ENCODE measurements at regions not wholly inside any gene's neighbourhood (a gene's known extent, or its start where the extent isn't known, plus 50 kb on each side); places are given as distances from the start of the nearest gene placed in this dataset.
"Not testable (repeated sequence)": the region's sequence is repeated elsewhere in the genome, so short reads cannot be mapped to it uniquely, and the experiment has no call there.

- Histone ChIP-seq H3K4me3 (ENCODE audit: low read length in 2 of 2) (no peak overlapping the region), H3K9me3 (ENCODE audit: control insufficient read depth in 1 of 2, low read length in 2 of 2) (no peaks in the 10 kb centered on the region), H3K27ac (ENCODE audit: low read depth, low read length) (no peak overlapping the region), H3K4me1 (ENCODE audit: insufficient read depth, low read length) (no peaks in the 10 kb centered on the region), H3K36me3 (ENCODE audit: insufficient read depth, low read length) (no peaks in the 10 kb centered on the region), H3K27me3 (ENCODE audit: insufficient read depth, low read length) (no peaks in the 10 kb centered on the region)
- no peaks in the 10 kb centered on the region for H3K36me3 Mint-ChIP-seq
- H3K9me3 Mint-ChIP-seq: peaks cover 0 to 7% (median under 1%) of the 10 kb centered on the region in 8 donors
- POLR2A ChIA-PET (ENCODE audit: partially characterized antibody): no interaction called here
- H3K27me3 Mint-ChIP-seq: no peaks in the 10 kb centered on the region
- CTCF ChIA-PET (ENCODE audit: partially characterized antibody): no interaction called here
- intact Hi-C loops (cut with micrococcal nuclease): no loop called here
- H3K27ac Mint-ChIP-seq: no peak overlapping the region
- DNase-seq: no peak
- H3K4me1 Mint-ChIP-seq: no peaks in the 10 kb centered on the region
- no peak overlapping the region for H3K4me3 Mint-ChIP-seq
Measured at GRCh38 chr11:16528639-16529038, 172.3 kb upstream of the SOX6 start.

- Histone ChIP-seq H3K4me3 (ENCODE audit: low read length in 2 of 2) (no peak overlapping the region), H3K27me3 (ENCODE audit: insufficient read depth, low read length) (no peaks in the 10 kb centered on the region), H3K36me3 (ENCODE audit: insufficient read depth, low read length) (no peaks in the 10 kb centered on the region), H3K4me1 (ENCODE audit: insufficient read depth, low read length) (no peaks in the 10 kb centered on the region), H3K9me3 (ENCODE audit: control insufficient read depth in 1 of 2, low read length in 2 of 2) (no peaks in the 10 kb centered on the region), H3K27ac (ENCODE audit: low read depth, low read length) (no peak overlapping the region)
- intact Hi-C loops (cut with micrococcal nuclease): no loop called here
- Mint-ChIP-seq H3K9me3 (peaks cover 0 to 10% (median 2%) of the 10 kb centered on the region in 8 donors), H3K36me3 (no peaks in the 10 kb centered on the region), H3K27ac (no peak overlapping the region), H3K4me3 (no peak overlapping the region), H3K27me3 (no peaks in the 10 kb centered on the region), H3K4me1 (no peaks in the 10 kb centered on the region)
- no peak for DNase-seq
- CTCF ChIA-PET (ENCODE audit: partially characterized antibody): no interaction called here
- POLR2A ChIA-PET (ENCODE audit: partially characterized antibody): no interaction called here
Measured at GRCh38 chr11:16527525-16528246, 171.3 kb upstream of the SOX6 start.

- no peaks in the 10 kb centered on the region for H3K9me3 ChIP-seq (ENCODE audit: control insufficient read depth in 1 of 2, low read length in 2 of 2)
- no peak overlapping the region for H3K27ac Mint-ChIP-seq
Measured at GRCh38 chr11:16526947-16527346, 170.6 kb upstream of the SOX6 start.

GRCh38 chr11:16520713-16521112, 164.4 kb upstream of the SOX6 start:
- H3K27me3 Mint-ChIP-seq; intact Hi-C loops (cut with micrococcal nuclease); H3K9me3 ChIP-seq (ENCODE audit: control insufficient read depth in 1 of 2, low read length in 2 of 2); POLR2A ChIA-PET (ENCODE audit: partially characterized antibody); CTCF ChIA-PET (ENCODE audit: partially characterized antibody); H3K27me3 ChIP-seq (ENCODE audit: insufficient read depth, low read length); H3K36me3 ChIP-seq (ENCODE audit: insufficient read depth, low read length); DNase-seq; H3K27ac ChIP-seq (ENCODE audit: low read depth, low read length); H3K4me3 ChIP-seq (ENCODE audit: low read length in 2 of 2); H3K27ac Mint-ChIP-seq; H3K4me3 Mint-ChIP-seq; H3K4me1 Mint-ChIP-seq; H3K4me1 ChIP-seq (ENCODE audit: insufficient read depth, low read length); H3K36me3 Mint-ChIP-seq: not testable (repeated sequence)
- peaks cover 0 to 18% (median 7%) of the 10 kb centered on the region in 8 donors for H3K9me3 Mint-ChIP-seq

More at GRCh38 chr11:16526947-16527346, 170.6 kb upstream of the SOX6 start:
- POLR2A ChIA-PET (ENCODE audit: partially characterized antibody): no interaction called here
- DNase-seq: no peak
- CTCF ChIA-PET (ENCODE audit: partially characterized antibody): no interaction called here
- Mint-ChIP-seq H3K9me3 (peaks cover 0 to 14% (median 2%) of the 10 kb centered on the region in 8 donors), H3K4me3 (no peak overlapping the region), H3K27me3 (no peaks in the 10 kb centered on the region), H3K36me3 (no peaks in the 10 kb centered on the region), H3K4me1 (no peaks in the 10 kb centered on the region)
- Histone ChIP-seq H3K27me3 (ENCODE audit: insufficient read depth, low read length) (no peaks in the 10 kb centered on the region), H3K4me1 (ENCODE audit: insufficient read depth, low read length) (no peaks in the 10 kb centered on the region), H3K4me3 (ENCODE audit: low read length in 2 of 2) (no peak overlapping the region), H3K27ac (ENCODE audit: low read depth, low read length) (no peak overlapping the region), H3K36me3 (ENCODE audit: insufficient read depth, low read length) (no peaks in the 10 kb centered on the region)
- intact Hi-C loops (cut with micrococcal nuclease): no loop called here

GRCh38 chr11:16512899-16513241, 156.5 kb upstream of the SOX6 start:
- Histone ChIP-seq H3K4me1 (ENCODE audit: insufficient read depth, low read length) (no peaks in the 10 kb centered on the region), H3K4me3 (ENCODE audit: low read length in 2 of 2) (no peak overlapping the region), H3K27ac (ENCODE audit: low read depth, low read length) (no peak overlapping the region), H3K36me3 (ENCODE audit: insufficient read depth, low read length) (no peaks in the 10 kb centered on the region), H3K27me3 (ENCODE audit: insufficient read depth, low read length) (no peaks in the 10 kb centered on the region), H3K9me3 (ENCODE audit: control insufficient read depth in 1 of 2, low read length in 2 of 2) (no peaks in the 10 kb centered on the region)
- Mint-ChIP-seq H3K27me3 (no peaks in the 10 kb centered on the region), H3K27ac (no peak overlapping the region), H3K36me3 (no peaks in the 10 kb centered on the region), H3K4me3 (no peak overlapping the region), H3K4me1 (no peaks in the 10 kb centered on the region), H3K9me3 (peaks cover 0 to 3% (median 2%) of the 10 kb centered on the region in 8 donors)
- intact Hi-C loops (cut with micrococcal nuclease): no loop called here
- CTCF ChIA-PET (ENCODE audit: partially characterized antibody): no interaction called here
- POLR2A ChIA-PET (ENCODE audit: partially characterized antibody): no interaction called here
- no peak for DNase-seq

GRCh38 chr11:16512198-16512898, 156.0 kb upstream of the SOX6 start:
- Mint-ChIP-seq H3K36me3 (no peaks in the 10 kb centered on the region), H3K9me3 (peaks cover 0 to 7% (median 1%) of the 10 kb centered on the region in 8 donors), H3K4me3 (no peak overlapping the region), H3K4me1 (no peaks in the 10 kb centered on the region), H3K27me3 (no peaks in the 10 kb centered on the region), H3K27ac (no peak overlapping the region)
- no peak for DNase-seq
- intact Hi-C loops (cut with micrococcal nuclease): no loop called here
- Histone ChIP-seq H3K9me3 (ENCODE audit: control insufficient read depth in 1 of 2, low read length in 2 of 2) (no peaks in the 10 kb centered on the region), H3K27me3 (ENCODE audit: insufficient read depth, low read length) (no peaks in the 10 kb centered on the region), H3K4me1 (ENCODE audit: insufficient read depth, low read length) (no peaks in the 10 kb centered on the region), H3K4me3 (ENCODE audit: low read length in 2 of 2) (no peak overlapping the region), H3K36me3 (ENCODE audit: insufficient read depth, low read length) (no peaks in the 10 kb centered on the region), H3K27ac (ENCODE audit: low read depth, low read length) (no peak overlapping the region)
- ChIA-PET CTCF (ENCODE audit: partially characterized antibody) (no interaction called here), POLR2A (ENCODE audit: partially characterized antibody) (no interaction called here)

GRCh38 chr11:16511116-16512114, 155.1 kb upstream of the SOX6 start:
- Mint-ChIP-seq H3K27me3 (no peaks in the 10 kb centered on the region), H3K9me3 (peaks cover 0 to 11% (median 6%) of the 10 kb centered on the region in 8 donors), H3K4me3 (no peak overlapping the region), H3K36me3 (no peaks in the 10 kb centered on the region), H3K4me1 (no peaks in the 10 kb centered on the region), H3K27ac (no peak overlapping the region)
- intact Hi-C loops (cut with micrococcal nuclease): no loop called here
- H3K27ac ChIP-seq (ENCODE audit: low read depth, low read length): no peak overlapping the region
- no peak overlapping the region for H3K4me3 ChIP-seq (ENCODE audit: low read length in 2 of 2)
- no peaks in the 10 kb centered on the region for H3K36me3 ChIP-seq (ENCODE audit: insufficient read depth, low read length)
- no peaks in the 10 kb centered on the region for H3K4me1 ChIP-seq (ENCODE audit: insufficient read depth, low read length)
- ChIA-PET POLR2A (ENCODE audit: partially characterized antibody) (no interaction called here), CTCF (ENCODE audit: partially characterized antibody) (no interaction called here)
- H3K9me3 ChIP-seq (ENCODE audit: control insufficient read depth in 1 of 2, low read length in 2 of 2): no peaks in the 10 kb centered on the region
- H3K27me3 ChIP-seq (ENCODE audit: insufficient read depth, low read length): no peaks in the 10 kb centered on the region
- no peak for DNase-seq
